Astrocyte of the cerebellum (primary cell): ENCODE measurements at regions not wholly inside any gene's neighbourhood (a gene's known extent, or its start where the extent isn't known, plus 50 kb on each side); places are given as distances from the start of the nearest gene placed in this dataset.
"Not testable (repeated sequence)": the region's sequence is repeated elsewhere in the genome, so short reads cannot be mapped to it uniquely, and the experiment has no call there.

Source experiments
- DNase-seq: peaks from one replicate; pipeline ENCODE4 v3.0.0-alpha.2; 2011; ENCODE audit warnings: low read depth
- H3K4me3 ChIP-seq: 2 replicates; pipeline ENCODE4 v1.5.1; 2011; ENCODE audit warnings: mild to moderate bottlenecking, low read depth, low read length, moderate library complexity
- CTCF ChIP-seq: IDR thresholded peaks from 2 replicates; pipeline ENCODE4 v1.5.1; 2012; ENCODE audit warnings: low read length, low read depth, moderate library complexity, mild to moderate bottlenecking; ENCODE audit errors: missing control alignments
- in situ Hi-C: cut with HindIII; loops from 2 replicates; pipeline ENCODE4 v1.10.0; 2017; ENCODE audit warnings: low sequenced_read_pairs

- in situ Hi-C loops = no loop called here
- TF ChIP-seq CTCF = no peak
- DNase-seq = no peak
- no peak overlapping the region for H3K4me3 ChIP-seq
Observed at GRCh38 chr7:114175125-114175524, 239.5 kb upstream of the FOXP2 start.

- TF ChIP-seq CTCF = no peak
- no peak for DNase-seq
- H3K4me3 ChIP-seq = no peak overlapping the region
- in situ Hi-C loops = no loop called here
Observed at GRCh38 chr7:114173170-114173890, 241.3 kb upstream of the FOXP2 start.

- in situ Hi-C loops, H3K4me3 ChIP-seq, DNase-seq: not testable (repeated sequence)
Observed at GRCh38 chr7:114169389-114169788, 245.2 kb upstream of the FOXP2 start.

- no peak overlapping the region for H3K4me3 ChIP-seq
- no peak for DNase-seq
- in situ Hi-C loops = no loop called here
- no peak for TF ChIP-seq CTCF
Observed at GRCh38 chr7:114160925-114161324, 242.1 kb upstream of the PPP1R3A start.

GRCh38 chr7:114158854-114159253 is 240.0 kb upstream of the PPP1R3A start:
- no peak for TF ChIP-seq CTCF
- no peak overlapping the region for H3K4me3 ChIP-seq
- no peak for DNase-seq
- in situ Hi-C loops = no loop called here

GRCh38 chr7:114158275-114158674 is 239.5 kb upstream of the PPP1R3A start:
- DNase-seq = no peak
- in situ Hi-C loops = no loop called here
- H3K4me3 ChIP-seq = no peak overlapping the region
- no peak for TF ChIP-seq CTCF

- TF ChIP-seq CTCF = no peak
- in situ Hi-C loops = no loop called here
- DNase-seq = no peak
- no peak overlapping the region for H3K4me3 ChIP-seq
Observed at GRCh38 chr7:114156178-114156577, 237.4 kb upstream of the PPP1R3A start.
